ENCODE measurements at regions not wholly inside any gene's neighbourhood (a gene's known extent, or its start where the extent isn't known, plus 50 kb on each side); places are given as distances from the start of the nearest gene placed in this dataset.

DNA sequence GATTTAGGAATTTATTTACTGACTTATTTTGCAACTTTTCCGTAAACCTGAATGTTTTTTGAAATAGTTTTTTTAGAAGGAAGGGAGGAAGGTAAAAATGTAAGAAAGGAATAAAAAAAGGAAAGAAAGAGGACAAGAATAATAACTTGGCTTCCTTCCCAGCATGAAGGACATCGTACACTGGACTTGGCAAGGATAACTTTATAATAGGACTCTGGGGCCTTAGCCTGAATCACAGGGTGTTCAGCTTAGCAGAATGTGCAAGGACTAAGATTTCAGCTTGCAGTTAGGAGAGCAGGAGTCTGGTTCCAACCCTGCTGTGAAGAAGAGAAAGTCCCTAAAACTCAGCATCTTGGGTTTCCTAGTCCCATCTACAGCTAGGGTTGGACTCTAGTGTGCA lies 1053.3 kb downstream of the VRK1 start:
- DNase-seq = no peak
- Histone ChIP-seq H3K4me1 (ENCODE audit: control insufficient read depth, insufficient read depth, low read length) (no peaks in the 10 kb centered on the region), H3K27me3 (ENCODE audit: control insufficient read depth, insufficient read depth) (no peaks in the 10 kb centered on the region), H3K9me3 (ENCODE audit: control insufficient read depth, low read length) (no peaks in the 10 kb centered on the region), H3K4me3 (ENCODE audit: low read length) (no peak overlapping the region), H3K27ac (ENCODE audit: low read length) (no peak overlapping the region)
- ATAC-seq = peak in 1 of 2 donors; percentile 48
- intact Hi-C loops (cut with DNase I) = no loop called here
- WGBS = 51% methylated on average over 2 of the region's 2 CpGs

- 77% methylated on average over 6 of the region's 6 CpGs for WGBS
- DNase-seq (no peak), ATAC-seq (no peak)
- no peaks in the 10 kb centered on the region for H3K9me3 ChIP-seq (ENCODE audit: control insufficient read depth, low read length)
- no peak overlapping the region for H3K4me3 ChIP-seq (ENCODE audit: low read length)
- H3K27ac ChIP-seq (ENCODE audit: low read length) = no peak overlapping the region
- no peaks in the 10 kb centered on the region for H3K27me3 ChIP-seq (ENCODE audit: control insufficient read depth, insufficient read depth)
- H3K4me1 ChIP-seq (ENCODE audit: control insufficient read depth, insufficient read depth, low read length) = no peaks in the 10 kb centered on the region
- intact Hi-C loops (cut with DNase I) = no loop called here
Observed at GRCh38 chr14:97850886-97851285, 1053.7 kb downstream of the VRK1 start.

DNA sequence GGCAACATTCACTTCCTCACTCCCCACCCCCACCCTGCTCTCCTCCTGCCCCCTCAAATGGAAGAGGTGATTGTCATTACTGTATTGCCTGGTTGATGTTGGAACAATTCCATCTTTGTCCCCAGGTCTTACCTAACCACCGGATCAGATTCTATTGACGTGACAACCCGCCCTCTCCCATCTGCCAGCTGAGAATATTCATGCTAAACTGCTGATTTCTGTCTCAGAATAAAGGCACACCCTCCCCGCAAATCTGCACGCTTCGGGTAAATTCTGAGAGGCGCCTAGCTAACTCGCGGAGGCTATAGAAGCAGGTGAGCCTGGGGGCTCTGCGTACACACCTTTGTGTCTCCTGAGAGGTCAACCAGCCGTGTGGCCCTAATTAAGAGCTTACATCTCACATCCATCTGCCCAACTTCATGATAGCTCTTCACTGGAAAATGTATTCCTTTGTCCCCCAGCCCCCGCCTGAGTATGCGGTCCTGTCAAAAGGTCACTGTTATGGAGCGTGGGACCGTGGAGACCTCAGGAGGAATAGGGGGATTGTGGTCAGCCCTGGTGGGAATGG lies 1054.3 kb downstream of the VRK1 start:
- Histone ChIP-seq H3K4me3 (ENCODE audit: low read length) (no peak overlapping the region), H3K4me1 (ENCODE audit: control insufficient read depth, insufficient read depth, low read length) (no peaks in the 10 kb centered on the region), H3K27ac (ENCODE audit: low read length) (no peak overlapping the region), H3K9me3 (ENCODE audit: control insufficient read depth, low read length) (no peaks in the 10 kb centered on the region), H3K27me3 (ENCODE audit: control insufficient read depth, insufficient read depth) (no peaks in the 10 kb centered on the region)
- intact Hi-C loops (cut with DNase I) = no loop called here
- WGBS = 53% methylated on average over 15 of the region's 15 CpGs
- DNase-seq = no peak
- ATAC-seq = no peak

- intact Hi-C loops (cut with DNase I) = no loop called here
Observed at GRCh38 chr14:97854918-97855317, 1057.7 kb downstream of the VRK1 start.

GRCh38 chr14:97866195-97866594 lies 1069.0 kb downstream of the VRK1 start:
- H3K27ac ChIP-seq (ENCODE audit: low read length) = no peak overlapping the region
- no peaks in the 10 kb centered on the region for H3K4me1 ChIP-seq (ENCODE audit: control insufficient read depth, insufficient read depth, low read length)
- DNase-seq = no peak
- H3K9me3 ChIP-seq (ENCODE audit: control insufficient read depth, low read length) = no peaks in the 10 kb centered on the region
- no peak overlapping the region for H3K4me3 ChIP-seq (ENCODE audit: low read length)
- no peaks in the 10 kb centered on the region for H3K27me3 ChIP-seq (ENCODE audit: control insufficient read depth, insufficient read depth)
- no peak for ATAC-seq
- WGBS = 69% methylated on average over 2 of the region's 2 CpGs
- intact Hi-C loops (cut with DNase I) = no loop called here

More at GRCh38 chr14:97854918-97855317, 1057.7 kb downstream of the VRK1 start:
- no peak for ATAC-seq
- Histone ChIP-seq H3K4me3 (ENCODE audit: low read length) (no peak overlapping the region), H3K27ac (ENCODE audit: low read length) (no peak overlapping the region), H3K9me3 (ENCODE audit: control insufficient read depth, low read length) (no peaks in the 10 kb centered on the region), H3K4me1 (ENCODE audit: control insufficient read depth, insufficient read depth, low read length) (no peaks in the 10 kb centered on the region), H3K27me3 (ENCODE audit: control insufficient read depth, insufficient read depth) (no peaks in the 10 kb centered on the region)
- DNase-seq = no peak
- 58% methylated on average over 9 of the region's 9 CpGs for WGBS

- no peak for ATAC-seq
- H3K27ac ChIP-seq (ENCODE audit: low read length) = no peak overlapping the region
- DNase-seq = no peak
- 66% methylated on average over 5 of the region's 5 CpGs for WGBS
- intact Hi-C loops (cut with DNase I) = no loop called here
- H3K9me3 ChIP-seq (ENCODE audit: control insufficient read depth, low read length) = no peaks in the 10 kb centered on the region
- H3K4me1 ChIP-seq (ENCODE audit: control insufficient read depth, insufficient read depth, low read length) = no peaks in the 10 kb centered on the region
- H3K4me3 ChIP-seq (ENCODE audit: low read length) = no peak overlapping the region
- no peaks in the 10 kb centered on the region for H3K27me3 ChIP-seq (ENCODE audit: control insufficient read depth, insufficient read depth)
Observed at GRCh38 chr14:97866664-97867063, 1069.5 kb downstream of the VRK1 start.

GRCh38 chr14:97873291-97873690 lies 1076.1 kb downstream of the VRK1 start:
- H3K4me3 ChIP-seq (ENCODE audit: low read length) = no peak overlapping the region
- DNase-seq (no peak), ATAC-seq (no peak)
- H3K27me3 ChIP-seq (ENCODE audit: control insufficient read depth, insufficient read depth) = no peaks in the 10 kb centered on the region
- H3K27ac ChIP-seq (ENCODE audit: low read length) = no peak overlapping the region
- intact Hi-C loops (cut with DNase I) = no loop called here
- H3K9me3 ChIP-seq (ENCODE audit: control insufficient read depth, low read length) = no peaks in the 10 kb centered on the region
- H3K4me1 ChIP-seq (ENCODE audit: control insufficient read depth, insufficient read depth, low read length) = no peaks in the 10 kb centered on the region

DNA sequence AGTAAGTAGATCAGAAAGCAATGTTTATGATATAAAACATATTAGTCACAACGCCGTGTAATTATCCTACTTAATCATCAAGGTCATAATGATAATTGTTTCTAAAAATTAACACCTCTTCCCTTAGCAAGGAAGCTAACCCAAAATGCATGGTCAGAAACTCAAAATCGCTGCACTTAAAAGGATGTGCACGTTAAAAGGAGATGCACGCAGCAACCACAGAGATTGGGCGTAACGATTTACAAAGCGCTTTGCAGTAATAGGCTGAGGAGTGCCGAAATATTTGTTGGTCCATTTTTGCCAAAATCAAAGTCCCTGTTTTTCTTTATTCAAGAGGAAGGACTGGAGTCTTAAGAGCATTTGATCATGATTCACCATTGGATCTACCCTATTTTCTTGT lies 1077.2 kb downstream of the VRK1 start:
- H3K27ac ChIP-seq (ENCODE audit: low read length) = no peak overlapping the region
- 88% methylated on average over 9 of the region's 9 CpGs for WGBS
- no peaks in the 10 kb centered on the region for H3K4me1 ChIP-seq (ENCODE audit: control insufficient read depth, insufficient read depth, low read length)
- no peak for DNase-seq
- intact Hi-C loops (cut with DNase I) = no loop called here
- H3K4me3 ChIP-seq (ENCODE audit: low read length) = no peak overlapping the region
- no peak for ATAC-seq
- H3K27me3 ChIP-seq (ENCODE audit: control insufficient read depth, insufficient read depth) = no peaks in the 10 kb centered on the region
- no peaks in the 10 kb centered on the region for H3K9me3 ChIP-seq (ENCODE audit: control insufficient read depth, low read length)

- ATAC-seq (peak; percentile 11 to 75), DNase-seq (peak in 2 of 3 donors; percentile 21 to 75)
- Histone ChIP-seq H3K27ac (ENCODE audit: low read length) (peak overlapping the region; percentile 20), H3K4me1 (ENCODE audit: control insufficient read depth, insufficient read depth, low read length) (no peaks in the 10 kb centered on the region), H3K4me3 (ENCODE audit: low read length) (no peak overlapping the region), H3K9me3 (ENCODE audit: control insufficient read depth, low read length) (no peaks in the 10 kb centered on the region), H3K27me3 (ENCODE audit: control insufficient read depth, insufficient read depth) (no peaks in the 10 kb centered on the region)
- intact Hi-C loops (cut with DNase I) = no loop called here
- 68% methylated on average over 1 of the region's 1 CpG for WGBS
Observed at GRCh38 chr14:97878206-97878605, 1081.0 kb downstream of the VRK1 start.

GRCh38 chr14:97878727-97879126 lies 1081.5 kb downstream of the VRK1 start:
- peak overlapping the region; percentile 20 for H3K27ac ChIP-seq (ENCODE audit: low read length)

GRCh38 chr14:97887690-97888089 lies 1090.5 kb downstream of the VRK1 start:
- intact Hi-C loops (cut with DNase I) = no loop called here
- DNase-seq = no peak
- Histone ChIP-seq H3K4me1 (ENCODE audit: control insufficient read depth, insufficient read depth, low read length) (no peaks in the 10 kb centered on the region), H3K9me3 (ENCODE audit: control insufficient read depth, low read length) (no peaks in the 10 kb centered on the region), H3K27me3 (ENCODE audit: control insufficient read depth, insufficient read depth) (no peaks in the 10 kb centered on the region), H3K27ac (ENCODE audit: low read length) (no peak overlapping the region), H3K4me3 (ENCODE audit: low read length) (no peak overlapping the region)
- WGBS = 78% methylated on average over 6 of the region's 6 CpGs
- no peak for ATAC-seq

More at GRCh38 chr14:97878727-97879126, 1081.5 kb downstream of the VRK1 start:
- Histone ChIP-seq H3K4me1 (ENCODE audit: control insufficient read depth, insufficient read depth, low read length) (no peaks in the 10 kb centered on the region), H3K4me3 (ENCODE audit: low read length) (no peak overlapping the region), H3K9me3 (ENCODE audit: control insufficient read depth, low read length) (no peaks in the 10 kb centered on the region), H3K27me3 (ENCODE audit: control insufficient read depth, insufficient read depth) (no peaks in the 10 kb centered on the region)
- DNase-seq (peak in 1 of 3 donors; percentile 35), ATAC-seq (peak; percentile 87 to 96)
- intact Hi-C loops (cut with DNase I) = no loop called here
- WGBS = 30% methylated on average over 5 of the region's 5 CpGs

GRCh38 chr14:97888331-97888730 lies 1091.1 kb downstream of the VRK1 start:
- 94% methylated on average over 5 of the region's 5 CpGs for whole genome bisulfite sequencing
- Histone ChIP-seq H3K27ac (ENCODE audit: low read length) (no peak overlapping the region), H3K4me1 (ENCODE audit: control insufficient read depth, insufficient read depth, low read length) (no peaks in the 10 kb centered on the region), H3K4me3 (ENCODE audit: low read length) (no peak overlapping the region), H3K27me3 (ENCODE audit: control insufficient read depth, insufficient read depth) (no peaks in the 10 kb centered on the region), H3K9me3 (ENCODE audit: control insufficient read depth, low read length) (no peaks in the 10 kb centered on the region)
- intact Hi-C loops (cut with DNase I) = no loop called here
- ATAC-seq (no peak), DNase-seq (no peak)
